ENCODE measurements at regions not wholly inside any gene's neighbourhood (a gene's known extent, or its start where the extent isn't known, plus 50 kb on each side); places are given as distances from the start of the nearest gene placed in this dataset.

DNA sequence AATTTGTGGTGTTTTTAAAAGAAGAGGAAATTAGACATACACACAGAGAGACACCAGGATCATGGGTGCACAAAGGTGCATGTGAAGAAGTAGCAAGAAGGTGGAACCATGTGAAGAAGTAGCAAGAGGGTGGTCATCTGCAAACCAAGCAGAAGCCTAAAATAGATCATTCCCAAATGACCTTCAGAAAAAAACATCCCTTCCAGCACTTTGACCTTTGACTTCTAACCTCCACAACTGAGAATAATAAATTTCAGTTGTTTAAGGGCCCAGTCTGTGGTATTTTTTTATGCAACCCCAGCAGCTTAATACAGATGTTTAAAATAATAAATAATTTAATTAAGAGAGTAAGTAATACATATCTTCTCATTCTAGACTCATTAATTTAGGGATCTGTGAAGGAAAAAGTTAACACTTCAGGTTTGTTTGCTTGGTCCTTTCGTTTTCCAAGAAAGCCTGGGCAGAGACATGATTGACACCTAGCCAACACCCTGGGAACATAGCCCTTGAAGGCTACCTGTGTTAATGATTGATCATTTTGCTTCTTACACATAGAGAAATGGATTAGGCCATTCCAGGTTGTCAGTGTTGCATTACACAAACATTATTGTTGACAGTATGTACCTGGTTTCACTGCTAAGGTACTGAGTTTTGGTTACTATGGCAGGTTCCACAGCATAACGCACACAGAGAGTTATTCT is 1331.2 kb upstream of the GBE1 start:
- no peak for DNase-seq (ENCODE audit: low read depth, low spot score)

DNA sequence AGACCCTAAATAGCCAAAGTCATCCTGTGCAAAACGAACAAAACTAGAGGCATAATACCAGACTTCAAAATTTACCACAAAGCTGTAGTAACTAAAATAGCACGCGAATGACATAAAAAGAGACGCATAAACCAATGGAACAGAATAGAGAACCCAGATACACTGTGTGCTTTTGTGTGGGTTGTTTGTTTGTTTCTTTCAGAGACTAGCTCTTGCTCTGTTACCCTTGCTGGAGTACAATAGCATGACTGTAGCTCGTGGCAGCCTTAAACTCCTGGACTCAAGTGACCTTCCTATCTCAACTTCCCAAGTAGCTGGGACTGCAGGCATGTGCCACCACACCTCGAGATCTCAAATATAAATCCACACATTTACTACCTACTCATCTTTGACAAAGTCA is 1314.6 kb upstream of the GBE1 start:
- no peak for DNase-seq (ENCODE audit: low read depth, low spot score)

DNA sequence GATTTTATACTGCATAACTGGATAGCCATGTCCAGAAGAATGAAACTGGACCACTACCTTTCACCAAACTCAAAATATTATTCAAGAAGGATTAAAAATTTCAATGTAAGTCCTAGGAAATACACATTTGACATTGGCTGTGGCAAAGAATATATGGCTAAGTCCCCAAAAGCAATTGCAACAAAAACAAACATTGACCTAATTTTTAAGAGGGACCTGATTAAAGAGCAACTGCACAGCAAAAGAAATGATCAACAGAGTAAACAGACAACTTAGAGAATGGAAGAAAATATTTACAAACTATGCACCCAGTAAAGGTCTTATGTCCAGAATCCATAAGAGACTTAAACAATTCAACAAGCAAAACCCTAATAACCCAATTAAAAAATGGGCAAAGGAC is 1313.0 kb upstream of the GBE1 start:
- no peak for DNase-seq (ENCODE audit: low read depth, low spot score)

DNA sequence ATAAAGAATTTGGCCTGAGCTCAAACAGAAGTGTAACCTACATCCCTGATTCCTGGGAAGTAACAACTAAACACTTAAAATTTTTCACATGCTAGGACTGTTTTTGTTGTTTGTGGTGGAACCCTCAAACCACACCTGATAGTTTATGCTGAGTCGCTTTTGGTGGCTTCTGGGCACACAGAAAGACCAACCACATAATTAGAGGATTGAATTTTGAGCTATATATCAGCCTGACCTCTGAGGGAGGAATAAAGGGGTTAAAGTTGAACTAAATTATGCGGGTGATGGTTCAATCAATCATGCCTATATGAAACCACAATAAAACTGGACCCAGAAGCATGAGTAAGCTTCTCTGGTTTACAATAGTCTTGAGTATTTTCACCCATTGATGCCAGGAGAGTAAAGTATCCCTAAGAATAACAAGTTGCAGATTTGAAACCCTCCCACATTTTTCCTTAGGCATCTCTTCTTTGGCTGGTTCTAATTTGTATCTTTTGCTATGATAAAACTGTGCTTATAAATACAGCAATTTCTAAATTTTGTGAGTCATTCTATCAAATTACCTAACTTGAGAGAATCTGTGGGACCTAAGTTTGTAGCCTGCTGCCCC is 1304.5 kb upstream of the GBE1 start:
- DNase-seq (ENCODE audit: low read depth, low spot score) = no peak

DNA sequence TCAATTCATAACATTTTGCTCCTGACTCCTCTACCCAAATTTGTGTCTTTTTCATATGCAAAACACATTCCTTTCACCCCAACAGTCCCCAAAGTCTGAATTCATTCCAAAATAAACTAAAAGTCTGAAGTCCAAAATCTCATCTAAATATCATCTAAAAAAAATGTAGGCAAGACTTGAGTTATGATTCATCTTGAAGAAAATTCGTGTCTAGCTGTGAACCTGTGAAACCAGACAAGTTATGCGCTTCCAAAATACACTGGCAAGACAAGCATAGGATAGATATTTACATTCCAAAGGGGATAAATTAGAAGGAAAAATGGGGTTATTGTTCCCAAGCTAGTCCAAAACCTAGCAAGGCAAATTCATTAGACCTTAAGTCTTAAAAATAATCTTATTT is 1302.0 kb upstream of the GBE1 start:
- no peak for DNase-seq (ENCODE audit: low read depth, low spot score)

DNA sequence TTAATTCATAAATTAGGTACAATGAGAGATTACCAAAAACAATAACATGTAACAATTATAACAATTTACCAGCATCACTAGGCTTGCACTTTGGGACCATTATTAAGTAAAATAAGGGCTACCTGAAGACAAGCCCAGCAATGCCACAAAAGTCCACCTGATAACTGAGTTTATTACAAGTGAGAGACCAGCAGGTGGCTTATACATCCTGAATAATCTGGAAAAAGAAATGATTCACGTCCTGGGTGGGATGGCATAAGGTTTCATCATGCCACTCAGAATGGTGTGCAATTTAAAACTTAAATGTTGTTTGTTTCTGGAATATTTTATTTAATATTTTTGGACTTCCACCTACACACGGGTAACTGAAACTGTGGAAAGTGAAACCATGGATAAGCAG is 1287.1 kb upstream of the GBE1 start:
- no peak for DNase-seq (ENCODE audit: low read depth, low spot score)

- DNase-seq (ENCODE audit: low read depth, low spot score) = no peak
Observed at GRCh38 chr3:83039422-83039821, 1278.0 kb upstream of the GBE1 start.

GRCh38 chr3:83035704-83036010 is 1274.2 kb upstream of the GBE1 start:
- no peak for DNase-seq (ENCODE audit: low read depth, low spot score)

- no peak for DNase-seq (ENCODE audit: low read depth, low spot score)
Observed at GRCh38 chr3:83034806-83035703, 1273.6 kb upstream of the GBE1 start.

DNA sequence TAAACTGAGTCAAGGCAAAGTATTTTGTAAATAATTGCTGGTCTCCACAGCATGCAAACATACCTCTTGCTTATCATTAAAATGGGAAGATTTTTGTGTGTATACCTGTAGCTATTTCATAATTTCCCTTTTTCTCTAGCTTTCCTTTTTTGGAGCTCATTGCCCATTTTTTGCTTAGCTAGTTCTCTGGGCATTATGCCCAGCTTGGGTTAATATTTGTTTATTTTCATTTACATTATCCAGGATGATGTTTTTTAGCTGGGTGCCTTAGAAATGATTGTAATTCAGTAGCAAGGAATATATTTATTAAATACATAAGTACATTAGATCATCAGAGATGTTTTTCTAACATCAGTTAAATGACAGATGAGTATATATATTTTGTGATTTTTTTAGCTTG is 1271.7 kb upstream of the GBE1 start:
- DNase-seq (ENCODE audit: low read depth, low spot score) = no peak

DNA sequence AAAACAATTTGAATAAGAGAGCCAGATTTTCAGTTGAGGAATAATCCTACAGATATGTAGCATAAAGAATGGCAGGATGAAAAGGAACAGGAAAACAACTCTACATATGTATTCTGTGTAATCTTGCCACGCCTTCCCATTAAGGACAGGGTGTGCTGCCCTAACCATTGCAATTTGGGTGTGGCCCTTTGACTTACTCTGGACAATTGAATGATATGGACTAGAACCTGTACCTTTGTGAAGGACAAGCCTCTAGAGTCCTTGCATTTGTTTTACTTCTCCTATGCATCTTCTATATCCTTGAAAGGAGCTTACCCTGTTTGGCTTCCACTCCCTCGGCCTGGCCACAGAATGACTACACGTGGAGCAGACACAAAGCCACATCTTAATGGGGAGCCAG is 1261.6 kb upstream of the GBE1 start:
- DNase-seq (ENCODE audit: low read depth, low spot score) = no peak

DNA sequence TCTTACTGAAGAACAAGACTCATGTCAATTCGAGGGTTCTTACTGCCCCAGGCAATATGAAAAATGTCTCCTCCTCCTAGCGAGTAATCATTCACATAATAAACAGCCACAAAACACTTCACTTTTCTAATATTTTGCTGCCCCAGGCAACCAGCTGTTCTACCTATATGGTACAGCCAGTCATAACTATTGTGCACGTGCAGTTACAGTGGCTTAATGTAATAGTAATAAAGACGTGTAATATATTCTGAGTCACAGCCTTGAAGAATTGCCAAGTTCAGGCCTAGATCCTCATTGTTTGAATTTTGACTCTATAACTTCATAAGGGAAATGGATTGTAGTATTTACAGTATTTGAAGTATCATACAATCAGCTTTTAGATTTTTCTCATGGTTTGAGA is 1250.0 kb upstream of the GBE1 start:
- no peak for DNase-seq (ENCODE audit: low read depth, low spot score)

DNA sequence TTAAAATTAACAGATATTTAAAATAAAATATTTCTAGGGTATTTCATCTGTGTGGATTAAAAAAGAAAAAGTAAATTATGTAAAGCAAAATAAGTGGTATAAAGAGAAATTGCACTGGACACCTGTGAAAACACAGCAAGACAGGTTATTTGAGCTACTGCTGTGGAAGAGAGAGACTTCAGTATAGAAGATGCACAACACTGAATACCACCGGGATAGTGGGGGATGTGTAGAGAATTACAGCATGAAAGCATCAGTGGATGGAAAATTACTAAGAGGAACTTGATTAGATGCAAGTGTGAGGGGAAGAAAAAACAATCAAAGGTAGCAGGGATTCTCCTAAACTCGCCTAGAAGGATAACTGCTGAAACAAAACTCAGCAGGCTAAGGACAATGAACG is 1242.5 kb upstream of the GBE1 start:
- DNase-seq (ENCODE audit: low read depth, low spot score) = no peak

DNA sequence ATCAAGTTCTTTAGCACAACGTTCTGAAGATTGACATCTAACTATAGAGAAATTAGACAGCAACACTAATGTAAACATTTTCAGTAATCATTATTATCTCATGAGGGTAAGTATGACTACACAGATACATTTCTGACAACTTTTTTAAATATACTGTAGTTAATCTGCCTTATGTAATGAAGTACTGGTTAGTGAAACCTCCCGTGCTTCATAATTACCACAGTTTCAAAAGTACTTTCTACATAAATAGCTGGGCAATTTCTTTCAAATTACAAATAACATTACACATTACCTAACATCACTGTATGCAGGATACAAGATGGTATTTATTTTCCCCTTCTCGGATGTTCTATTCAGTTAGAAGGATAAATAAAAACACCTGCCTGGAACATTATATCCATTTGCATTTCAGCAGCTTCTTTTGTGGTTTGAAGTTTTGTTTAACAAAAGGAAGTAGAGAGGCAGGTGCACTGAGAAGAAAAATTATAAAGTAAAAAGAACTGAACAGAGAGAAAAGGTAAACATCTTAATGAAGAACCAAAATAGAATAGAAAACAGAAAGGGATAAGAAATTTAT is 1241.5 kb upstream of the GBE1 start:
- DNase-seq (ENCODE audit: low read depth, low spot score) = no peak

DNA sequence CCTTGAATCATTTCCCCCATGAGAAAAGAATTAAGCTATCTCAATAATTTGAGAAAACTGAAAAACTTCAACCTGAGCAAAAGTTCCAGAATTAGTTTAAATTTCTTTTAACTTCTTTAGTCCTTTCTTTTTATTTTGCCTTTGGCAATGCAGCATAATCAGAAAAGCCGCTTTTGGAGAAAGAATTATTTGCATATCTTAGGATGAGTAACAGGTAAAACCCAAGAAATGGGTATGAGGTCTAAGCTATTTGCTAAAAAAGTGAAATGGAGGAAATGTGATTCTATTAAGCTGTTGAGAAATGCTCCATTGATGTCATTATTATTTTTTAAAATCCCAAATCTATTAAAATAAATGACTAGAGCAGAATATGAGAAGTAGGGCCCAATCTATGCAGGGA is 1238.3 kb upstream of the GBE1 start:
- DNase-seq (ENCODE audit: low read depth, low spot score) = no peak

DNA sequence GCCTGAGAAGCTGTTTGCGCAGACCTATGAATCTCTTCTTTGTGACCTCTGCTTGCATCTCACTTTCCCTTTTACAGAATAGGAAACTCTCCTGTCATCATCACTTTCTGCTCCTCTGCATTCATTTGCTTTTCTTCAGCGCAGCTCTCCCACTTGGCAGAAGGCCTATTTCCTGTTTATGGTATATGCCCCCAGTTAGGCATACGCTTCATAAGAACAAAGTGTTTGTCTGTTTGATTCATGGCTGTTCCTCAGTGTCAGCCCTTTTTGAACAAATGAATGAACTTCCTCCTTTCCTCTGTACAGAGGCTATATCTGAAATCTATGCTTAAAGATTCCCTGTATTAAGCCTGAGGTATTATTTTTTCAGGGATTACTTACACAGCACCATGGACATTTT is 1216.9 kb upstream of the GBE1 start:
- DNase-seq (ENCODE audit: low read depth, low spot score) = no peak

DNA sequence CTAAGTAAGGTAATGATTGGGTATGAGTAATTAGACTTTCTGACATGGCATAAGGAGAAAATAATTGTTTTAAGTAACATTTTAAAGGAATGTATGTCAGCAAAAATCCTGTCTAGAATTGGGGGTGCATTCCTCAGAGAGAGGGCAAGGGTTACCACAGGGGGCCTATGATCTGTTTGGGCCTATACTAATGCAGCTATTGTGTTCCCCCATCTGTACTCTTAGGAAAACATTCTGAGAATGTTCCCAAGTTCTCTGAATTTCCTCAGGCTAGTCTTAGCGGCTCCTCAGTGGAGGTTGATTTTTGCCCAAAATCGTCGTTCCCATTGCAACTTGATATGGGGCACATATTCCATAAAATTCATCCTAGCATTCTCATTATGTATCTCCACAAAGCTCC is 1216.4 kb upstream of the GBE1 start:
- no peak for DNase-seq (ENCODE audit: low read depth, low spot score)

DNA sequence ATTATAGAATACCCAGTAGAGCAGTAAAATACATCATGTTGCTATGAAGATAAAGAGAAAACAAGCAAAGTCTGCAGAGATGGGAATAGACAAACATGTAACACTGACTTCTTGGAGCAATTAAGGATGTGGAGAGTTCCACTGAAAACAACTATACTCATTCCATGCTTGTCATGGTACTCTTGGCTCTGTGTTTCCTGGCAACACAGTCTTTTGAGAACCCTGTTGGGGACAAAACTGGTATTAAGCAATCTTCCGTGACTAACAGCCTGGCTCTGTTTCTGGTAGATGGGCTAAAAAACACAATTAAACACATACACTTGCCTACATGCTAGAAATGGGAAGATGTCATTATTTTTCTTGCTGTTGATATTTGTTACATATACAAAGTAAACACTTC is 1212.3 kb upstream of the GBE1 start:
- DNase-seq (ENCODE audit: low read depth, low spot score) = no peak

GRCh38 chr3:82960379-82960778 is 1198.9 kb upstream of the GBE1 start:
- no peak for DNase-seq (ENCODE audit: low read depth, low spot score)

DNA sequence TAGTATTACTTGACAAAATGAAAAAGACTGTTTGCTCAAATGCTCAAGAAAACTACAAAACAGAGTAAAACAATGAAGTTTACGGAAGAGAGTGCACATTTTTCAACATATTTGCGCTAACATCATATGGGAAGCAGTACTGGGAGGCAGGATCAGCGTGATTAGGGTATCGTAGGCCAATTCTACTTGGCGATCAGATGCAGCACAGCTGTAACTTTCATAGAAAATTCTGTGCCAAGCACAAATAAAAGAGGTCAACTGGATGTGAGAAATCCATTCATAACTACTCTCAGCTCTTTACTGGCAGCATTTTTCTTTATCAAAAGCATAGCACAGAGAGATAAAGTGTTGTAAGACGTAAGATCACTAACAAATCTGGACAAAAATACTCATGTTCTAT is 1196.3 kb upstream of the GBE1 start:
- no peak for DNase-seq (ENCODE audit: low read depth, low spot score)

DNA sequence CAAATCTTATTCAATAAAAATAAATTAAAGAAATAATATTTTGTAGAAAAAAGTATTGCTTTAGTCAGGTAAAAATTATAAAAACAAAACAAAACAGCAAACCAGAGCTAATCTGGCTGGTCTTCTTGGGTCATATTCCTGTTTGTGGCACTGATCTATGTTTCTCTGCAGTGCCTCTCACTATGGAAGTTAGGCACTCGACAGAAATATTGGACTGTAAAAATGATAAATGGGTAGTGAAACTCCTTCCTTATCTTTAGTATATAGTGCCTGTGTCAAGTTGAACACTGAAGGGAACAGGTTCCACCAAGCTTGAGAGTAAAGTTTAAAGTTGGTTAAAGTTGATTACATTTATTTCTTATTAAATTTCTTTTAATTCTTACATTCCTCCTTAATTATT is 1195.6 kb upstream of the GBE1 start:
- DNase-seq (ENCODE audit: low read depth, low spot score) = no peak

DNA sequence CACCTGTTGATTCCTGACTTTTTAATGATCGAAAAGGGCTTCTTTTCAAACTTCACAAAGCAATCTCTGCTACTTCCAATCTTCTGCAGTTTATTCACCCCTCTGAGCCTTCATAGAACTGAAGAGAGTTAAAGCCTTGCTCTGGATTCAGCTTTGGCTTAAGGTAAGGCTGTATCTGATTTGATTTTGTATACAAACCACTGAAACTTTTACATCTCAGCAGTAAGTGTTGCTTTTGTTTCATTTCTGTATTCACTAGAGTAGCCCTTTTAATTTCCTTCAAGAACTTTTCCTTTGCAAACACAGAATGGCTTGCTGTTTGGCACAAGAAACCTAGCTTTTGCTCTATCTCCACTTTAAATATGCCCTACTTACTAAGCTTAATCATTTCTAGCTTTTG is 1193.0 kb upstream of the GBE1 start:
- no peak for DNase-seq (ENCODE audit: low read depth, low spot score)

DNA sequence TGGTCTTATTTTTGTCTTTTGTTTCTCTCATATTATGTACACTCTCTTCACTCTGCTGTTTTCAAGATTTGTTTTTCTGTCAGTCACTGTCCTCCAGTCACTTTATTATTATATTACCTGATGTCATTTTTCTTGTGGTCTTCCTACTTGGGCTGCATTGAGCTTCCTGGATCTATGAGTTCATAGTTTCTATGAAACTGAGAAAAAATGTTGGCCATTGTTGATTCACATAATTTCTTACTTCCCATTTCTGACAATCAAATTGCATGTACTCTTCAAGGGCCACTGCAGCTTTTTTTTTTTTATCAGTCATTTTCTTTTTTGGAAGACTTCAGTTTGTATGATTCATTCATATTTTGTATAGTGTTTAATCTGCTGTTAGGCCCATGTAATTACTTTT is 1180.6 kb upstream of the GBE1 start:
- no peak for DNase-seq (ENCODE audit: low read depth, low spot score)

All from brain pericyte (primary cell).